ENCODE measurements at regions not wholly inside any gene's neighbourhood (a gene's known extent, or its start where the extent isn't known, plus 50 kb on each side); places are given as distances from the start of the nearest gene placed in this dataset.

DNA sequence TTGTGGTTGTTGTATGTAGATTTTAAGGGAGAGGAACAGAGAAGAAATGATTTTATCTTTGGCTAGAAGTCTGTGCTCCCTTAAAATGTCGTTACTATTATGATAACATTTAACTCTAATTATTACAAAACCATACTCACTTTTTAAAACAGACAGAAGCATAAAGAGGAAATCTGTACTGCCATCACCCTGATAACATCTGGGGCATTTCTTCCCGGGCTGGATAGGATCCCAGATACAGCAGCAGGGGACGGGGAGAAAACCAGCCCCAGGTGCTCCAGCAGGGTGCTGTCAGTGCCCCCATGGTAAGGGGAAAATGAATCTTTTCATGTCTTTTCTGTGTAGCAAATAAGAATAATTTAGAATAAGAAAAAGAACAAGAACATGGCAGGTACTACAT lies 139.4 kb upstream of the IRX6 start:
- Histone ChIP-seq H3K27me3 (ENCODE audit: control insufficient read depth, extremely low read depth, insufficient read depth, low read length) (no peaks in the 10 kb centered on the region), H3K9ac (ENCODE audit: control insufficient read depth, extremely low read depth, insufficient read depth, low read length) (no peak overlapping the region), H4K20me1 (ENCODE audit: control insufficient read depth, extremely low read depth, insufficient read depth, low read length) (no peaks in the 10 kb centered on the region), H3K4me3 (ENCODE audit: control insufficient read depth in 2 of 3, extremely low read depth in 1 of 3, insufficient read depth in 2 of 3, low read depth in 1 of 3, low read length in 3 of 3) (no peak overlapping the region), H3K4me1 (ENCODE audit: control insufficient read depth, extremely low read depth, insufficient read depth, low read length) (no peaks in the 10 kb centered on the region), H3K9me1 (ENCODE audit: control insufficient read depth, extremely low read depth, insufficient read depth, low read length) (no peaks in the 10 kb centered on the region), H3K36me3 (ENCODE audit: control insufficient read depth in 2 of 2, extremely low read depth in 1 of 2, insufficient read depth in 2 of 2, low read length in 2 of 2) (no peaks in the 10 kb centered on the region), H3K79me2 (ENCODE audit: control insufficient read depth, insufficient read depth, low read length) (no peaks in the 10 kb centered on the region), H3K27ac (ENCODE audit: control insufficient read depth, insufficient read depth, low read length) (no peak overlapping the region), H3K4me2 (ENCODE audit: control insufficient read depth, extremely low read depth, insufficient read depth, low read depth, low read length) (no peak overlapping the region), H2AFZ (ENCODE audit: control insufficient read depth, low read length) (no peak overlapping the region), H3K9me3 (ENCODE audit: control insufficient read depth, low read depth, low read length) (no peaks in the 10 kb centered on the region)
- TF ChIP-seq EZH2 (IDR thresholded peaks at IDR 0.05; ENCODE audit: low read length) (no peak), CTCF (optimal IDR thresholded peaks at IDR 0.05 in 1 of 3, IDR thresholded peaks at IDR 0.05 in 1 of 3, conservative IDR thresholded peaks at IDR 0.05 in 1 of 3; ENCODE audit: extremely low read depth in 1 of 3, insufficient read depth in 2 of 3, low read length in 3 of 3) (no peak)
- DNase-seq (ENCODE audit: low read depth, low spot score) (no peak), FAIRE-seq (no peak)
- dilution Hi-C loops (cut with MboI; ENCODE audit: extremely low pct_ligation_motif_present, low sequenced_read_pairs): loop anchor here (10.0 kb wide), 1 partner anchor 60 kb away; no protein-coding TSS in a partner anchor

DNA sequence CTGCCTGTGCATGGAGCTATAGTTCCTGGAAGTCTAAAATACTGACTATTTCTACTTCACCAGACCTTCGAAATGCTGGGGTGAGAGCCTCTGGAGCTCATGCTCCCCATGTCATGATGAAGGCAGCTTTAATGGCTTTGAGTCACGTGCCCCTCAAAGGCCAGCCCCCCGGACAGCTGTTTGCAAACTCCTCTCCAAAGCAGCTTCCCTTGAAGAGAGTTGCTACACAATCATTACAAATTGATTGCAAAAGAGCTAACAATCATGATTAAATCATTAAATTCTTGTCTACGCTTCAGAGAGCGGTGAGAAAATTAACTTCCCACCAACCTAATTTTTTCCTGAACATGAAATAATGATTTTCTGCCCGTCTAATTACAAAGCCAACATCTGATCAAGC lies 134.8 kb upstream of the IRX6 start:
- H3K9ac ChIP-seq (ENCODE audit: control insufficient read depth, extremely low read depth, insufficient read depth, low read length): no peak overlapping the region
- no peaks in the 10 kb centered on the region for H3K79me2 ChIP-seq (ENCODE audit: control insufficient read depth, insufficient read depth, low read length)
- FAIRE-seq: no peak
- H3K27ac ChIP-seq (ENCODE audit: control insufficient read depth, insufficient read depth, low read length): no peak overlapping the region
- H3K4me2 ChIP-seq (ENCODE audit: control insufficient read depth, extremely low read depth, insufficient read depth, low read depth, low read length): no peak overlapping the region
- no peaks in the 10 kb centered on the region for H3K36me3 ChIP-seq (ENCODE audit: control insufficient read depth in 2 of 2, extremely low read depth in 1 of 2, insufficient read depth in 2 of 2, low read length in 2 of 2)
- no peak overlapping the region for H2AFZ ChIP-seq (ENCODE audit: control insufficient read depth, low read length)
- peaks cover 5% of the 10 kb centered on the region for H3K27me3 ChIP-seq (ENCODE audit: control insufficient read depth, extremely low read depth, insufficient read depth, low read length)
- no peaks in the 10 kb centered on the region for H3K9me3 ChIP-seq (ENCODE audit: control insufficient read depth, low read depth, low read length)
- no peaks in the 10 kb centered on the region for H3K4me1 ChIP-seq (ENCODE audit: control insufficient read depth, extremely low read depth, insufficient read depth, low read length)
- no peak overlapping the region for H3K4me3 ChIP-seq (ENCODE audit: control insufficient read depth in 2 of 3, extremely low read depth in 1 of 3, insufficient read depth in 2 of 3, low read depth in 1 of 3, low read length in 3 of 3)
- TF ChIP-seq EZH2 (IDR thresholded peaks at IDR 0.05; ENCODE audit: low read length) (no peak), CTCF (optimal IDR thresholded peaks at IDR 0.05 in 1 of 3, IDR thresholded peaks at IDR 0.05 in 1 of 3, conservative IDR thresholded peaks at IDR 0.05 in 1 of 3; ENCODE audit: extremely low read depth in 1 of 3, insufficient read depth in 2 of 3, low read length in 3 of 3) (no peak)
- no peak for DNase-seq (ENCODE audit: low read depth, low spot score)
- no peaks in the 10 kb centered on the region for H3K9me1 ChIP-seq (ENCODE audit: control insufficient read depth, extremely low read depth, insufficient read depth, low read length)
- no peaks in the 10 kb centered on the region for H4K20me1 ChIP-seq (ENCODE audit: control insufficient read depth, extremely low read depth, insufficient read depth, low read length)
- dilution Hi-C loops (cut with MboI; ENCODE audit: extremely low pct_ligation_motif_present, low sequenced_read_pairs): loop anchor here (10.0 kb wide), 1 partner anchor 56 kb away; no protein-coding TSS in a partner anchor
